ENCODE measurements at regions not wholly inside any gene's neighbourhood (a gene's known extent, or its start where the extent isn't known, plus 50 kb on each side); places are given as distances from the start of the nearest gene placed in this dataset.

- FAIRE-seq = no peak
- Histone ChIP-seq H3K79me2 (ENCODE audit: insufficient read depth, low read length) (no peaks in the 10 kb centered on the region), H4K20me1 (ENCODE audit: insufficient read depth, low read length) (no peaks in the 10 kb centered on the region), H3K4me2 (ENCODE audit: low read depth, low read length) (no peak overlapping the region), H3K27ac (ENCODE audit: extremely low read length, insufficient read depth, low read length) (no peak overlapping the region), H3K36me3 (replicated peaks in 1 of 2; ENCODE audit: control insufficient read depth in 1 of 2, insufficient read depth in 2 of 2, low read length in 2 of 2) (no peaks in the 10 kb centered on the region), H3K9me3 (ENCODE audit: low read length) (peaks cover 26% of the 10 kb centered on the region), H3K9ac (ENCODE audit: insufficient read depth, low read depth, low read length) (no peak overlapping the region), H3K4me3 (replicated peaks in 1 of 3; ENCODE audit: insufficient read depth in 1 of 3, low read depth in 2 of 3, low read length in 3 of 3) (no peak overlapping the region), H2AFZ (ENCODE audit: low read length) (no peak overlapping the region), H3K4me1 (ENCODE audit: insufficient read depth, low read length) (peaks cover 7% of the 10 kb centered on the region; the same call in 1 of the 2 replicates), H3K27me3 (ENCODE audit: control insufficient read depth in 1 of 2, insufficient read depth in 2 of 2, low read length in 2 of 2) (no peaks in the 10 kb centered on the region)
- no TSS peak for BruUV-seq (replicated peaks)
- POLR2A ChIA-PET = no interaction called here
- no peak for TF ChIP-seq ZNF136 (CRISPR knock-in tag; IDR thresholded peaks at IDR 0.05; ENCODE audit: low read depth)
- TF ChIP-seq KLF12 (CRISPR knock-in tag; IDR thresholded peaks at IDR 0.05; ENCODE audit: borderline replicate concordance) = no peak
- no peak for TF ChIP-seq ZNF850 (CRISPR knock-in tag; conservative IDR thresholded peaks at IDR 0.05)
- TF ChIP-seq ZFP36L1 (CRISPR knock-in tag; IDR thresholded peaks at IDR 0.05) = no peak
- TF ChIP-seq ZNF160 (CRISPR knock-in tag; IDR thresholded peaks at IDR 0.05) = no peak
- no peak for TF ChIP-seq FOXK1 (CRISPR knock-in tag; IDR thresholded peaks at IDR 0.05; ENCODE audit: borderline replicate concordance, low read depth)
- no peak for TF ChIP-seq MZF1 (CRISPR knock-in tag; IDR thresholded peaks at IDR 0.05; ENCODE audit: borderline replicate concordance)
- no peak for TF ChIP-seq SNAPC2 (CRISPR knock-in tag; IDR thresholded peaks at IDR 0.05)
- no peak for TF ChIP-seq FOXM1 (CRISPR knock-in tag; IDR thresholded peaks at IDR 0.05)
- no peak for TF ChIP-seq FOSL2 (CRISPR knock-in tag; IDR thresholded peaks at IDR 0.05)
- TF ChIP-seq ZNF20 (CRISPR knock-in tag; IDR thresholded peaks at IDR 0.05) = no peak
- DNase-seq (ENCODE audit: low spot score) = no peak
- WGBS (ENCODE audit: low lambda C conversion rate) = 2% methylated on average over 2 of the region's 2 CpGs
- CTCF ChIA-PET (ENCODE audit: low intra/inter-chr PET ratio, low total read pairs) = no interaction called here
- ATAC-seq = no peak
- in situ Hi-C loops (cut with HindIII; ENCODE audit: extremely low pct_ligation_motif_present, low pct_unique_long_range_greater_than_20kb) = no loop called here
- intact Hi-C loops (cut with micrococcal nuclease; ENCODE audit: unreplicated experiment) = no loop called here
Measured at GRCh38 chr5:158430798-158431167, 571.8 kb upstream of the CLINT1 start.
